Thoracic aorta (tissue), 2 donors: ENCODE measurements at regions not wholly inside any gene's neighbourhood (a gene's known extent, or its start where the extent isn't known, plus 50 kb on each side); places are given as distances from the start of the nearest gene placed in this dataset.
"Not testable (repeated sequence)": the region's sequence is repeated elsewhere in the genome, so short reads cannot be mapped to it uniquely, and the experiment has no call there.

ENCODE experiments used
- ATAC-seq: fragments of 150-250 bp; one replicate; pipeline ENCODE4 v1.8.0; 2017; ENCODE audit warnings: low read depth; ENCODE audit not compliant: insufficient number of reproducible peaks, low FRiP score
- DNase-seq: peaks from one replicate; pipeline ENCODE4 v3.0.0-alpha.2; 2020; ENCODE audit warnings: low spot score
- H3K27ac ChIP-seq, 2 donors: fragments of 200-600 bp; sonication (generic); 1 replicate in 1 of 2; 2 replicates in 1 of 2; pipeline ENCODE4 v1.5.1; 2016; ENCODE audit warnings: mild to moderate bottlenecking in 2 of 2, moderate library complexity in 2 of 2
- H3K27me3 ChIP-seq: fragments of 200-600 bp; sonication (generic); replicated peaks from 2 replicates; pipeline ENCODE4 v1.6.0; 2016; ENCODE audit warnings: mild to moderate bottlenecking; ENCODE audit not compliant: insufficient read depth
- H3K36me3 ChIP-seq: fragments of 200-600 bp; sonication (generic); one replicate; pipeline ENCODE4 v1.5.1; 2016
- H3K4me1 ChIP-seq, 2 donors: fragments of 200-600 bp; sonication (generic); 1 replicate in 1 of 2; 2 replicates in 1 of 2; pipeline versions ENCODE4 v1.5.1 to v1.6.0; 2016; ENCODE audit warnings: low read depth in 2 of 2, mild to moderate bottlenecking in 1 of 2; ENCODE audit not compliant: control insufficient read depth in 1 of 2
- H3K4me3 ChIP-seq: fragments of 200-600 bp; sonication (generic); 2 replicates; pipeline ENCODE4 v1.5.1; 2016; ENCODE audit warnings: mild to moderate bottlenecking
- H3K9me3 ChIP-seq: fragments of 200-600 bp; sonication (generic); 2 replicates; pipeline ENCODE4 v1.5.1; 2016
- CTCF ChIP-seq: fragments of 200-600 bp; sonication (generic); IDR thresholded peaks from one replicate; pipeline ENCODE4 v1.5.1; 2019; ENCODE audit warnings: antibody characterized with exemption

- H3K4me3 ChIP-seq, result no peak overlapping the region
- no peak for DNase-seq
- H3K36me3 ChIP-seq, result no peaks in the 10 kb centered on the region
- no peaks in the 10 kb centered on the region for H3K27me3 ChIP-seq
- TF ChIP-seq CTCF, result no peak
- H3K4me1 ChIP-seq, result no peaks in the 10 kb centered on the region
- H3K9me3 ChIP-seq, result no peaks in the 10 kb centered on the region
- H3K27ac ChIP-seq, result no peak overlapping the region
- no peak for ATAC-seq
Measured at GRCh38 chr2:48195169-48195568, 119.3 kb upstream of the FOXN2 start.

GRCh38 chr2:48197618-48198017 lies 116.9 kb upstream of the FOXN2 start:
- H3K27ac ChIP-seq, result no peak overlapping the region
- TF ChIP-seq CTCF, result no peak
- H3K4me3 ChIP-seq, result no peak overlapping the region
- H3K27me3 ChIP-seq, result no peaks in the 10 kb centered on the region
- H3K36me3 ChIP-seq, result no peaks in the 10 kb centered on the region
- no peaks in the 10 kb centered on the region for H3K9me3 ChIP-seq
- DNase-seq, result no peak
- no peaks in the 10 kb centered on the region for H3K4me1 ChIP-seq
- ATAC-seq, result no peak

- no peak for TF ChIP-seq CTCF
- ATAC-seq (no peak), DNase-seq (no peak)
- H3K36me3 ChIP-seq, result no peaks in the 10 kb centered on the region
- no peaks in the 10 kb centered on the region for H3K9me3 ChIP-seq
- H3K4me3 ChIP-seq, result no peak overlapping the region
- H3K27ac ChIP-seq, result no peak overlapping the region
- no peaks in the 10 kb centered on the region for H3K4me1 ChIP-seq
- no peaks in the 10 kb centered on the region for H3K27me3 ChIP-seq
Measured at GRCh38 chr2:48198371-48198770, 116.1 kb upstream of the FOXN2 start.

- Histone ChIP-seq H3K9me3 (no peaks in the 10 kb centered on the region), H3K4me1 (no peaks in the 10 kb centered on the region), H3K4me3 (no peak overlapping the region), H3K27ac (no peak overlapping the region), H3K36me3 (no peaks in the 10 kb centered on the region), H3K27me3 (no peaks in the 10 kb centered on the region)
- DNase-seq (no peak), ATAC-seq (no peak)
- TF ChIP-seq CTCF, result no peak
Measured at GRCh38 chr2:48199070-48199469, 115.4 kb upstream of the FOXN2 start.

- H3K4me1 ChIP-seq, result no peaks in the 10 kb centered on the region
- no peak for ATAC-seq
- H3K9me3 ChIP-seq, result no peaks in the 10 kb centered on the region
- DNase-seq, result no peak
- no peak for TF ChIP-seq CTCF
- H3K27me3 ChIP-seq, result no peaks in the 10 kb centered on the region
- no peak overlapping the region for H3K4me3 ChIP-seq
- no peak overlapping the region for H3K27ac ChIP-seq
- no peaks in the 10 kb centered on the region for H3K36me3 ChIP-seq
Measured at GRCh38 chr2:48200620-48201293, 113.7 kb upstream of the FOXN2 start.

- DNase-seq, H3K9me3 ChIP-seq, H3K4me1 ChIP-seq, H3K27me3 ChIP-seq, H3K27ac ChIP-seq, H3K36me3 ChIP-seq, ATAC-seq, H3K4me3 ChIP-seq: not testable (repeated sequence)
Measured at GRCh38 chr2:48201435-48201834, 113.0 kb upstream of the FOXN2 start.
